GM18508 (cell line): ENCODE measurements at regions not wholly inside any gene's neighbourhood (a gene's known extent, or its start where the extent isn't known, plus 50 kb on each side); places are given as distances from the start of the nearest gene placed in this dataset.

Source experiments
- ATAC-seq: cut with Tn5 transposase; IDR thresholded peaks from one replicate; pipeline ENCODE4 v1.9.1; 2021; ENCODE audit warnings: moderate number of reproducible peaks; ENCODE audit not compliant: insufficient read depth, unreplicated experiment

GRCh38 chr3:43159131-43159875 is 53.4 kb upstream of the POMGNT2 start:
- ATAC-seq: no peak

GRCh38 chr3:43156812-43157455 is 51.1 kb upstream of the POMGNT2 start:
- no peak for ATAC-seq

- ATAC-seq: no peak
These were observed 49.7 kb upstream of the POMGNT2 start for GRCh38 chr3:43155464-43156121.
